ENCODE measurements at regions not wholly inside any gene's neighbourhood (a gene's known extent, or its start where the extent isn't known, plus 50 kb on each side); places are given as distances from the start of the nearest gene placed in this dataset.

- no peak for DNase-seq (ENCODE audit: extremely low spot score)
- TF ChIP-seq CTCF (IDR thresholded peaks at IDR 0.05; ENCODE audit: control extremely low read depth, extremely low read depth, low read depth, missing control alignments), result no peak
- ChIA-PET POLR2A (no interaction called here), CTCF (interaction anchor here (0.8 to 1.3 kb wide), 2 partner anchors 9 kb away, joined by 3 to 5 read pairs; no protein-coding TSS in a partner anchor)
These were observed 442.3 kb downstream of the GPATCH2 start for GRCh38 chr1:217188280-217189237.

DNA sequence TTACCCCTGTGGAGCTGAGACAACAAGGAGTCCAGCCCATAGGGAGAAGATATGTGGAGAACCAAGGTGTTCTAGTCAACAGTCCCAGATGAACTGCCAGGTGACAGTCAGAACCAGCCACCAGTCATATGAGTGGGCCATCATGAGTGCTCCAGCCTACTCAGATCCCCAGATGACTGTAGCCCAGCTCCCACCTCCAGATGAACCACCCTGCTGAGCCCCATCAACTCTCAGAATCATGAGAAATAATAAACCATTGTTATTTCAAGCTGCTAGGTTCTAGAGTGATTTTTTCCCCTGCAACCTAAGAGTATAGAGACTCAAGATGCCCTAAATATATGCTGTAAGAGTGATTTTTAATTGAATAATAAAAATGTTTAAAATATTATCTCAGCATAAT lies 444.2 kb downstream of the GPATCH2 start:
- no peak for TF ChIP-seq CTCF (IDR thresholded peaks at IDR 0.05; ENCODE audit: control extremely low read depth, extremely low read depth, low read depth, missing control alignments)
- ChIA-PET POLR2A (no interaction called here), CTCF (no interaction called here)
- no peak for DNase-seq (ENCODE audit: extremely low spot score)

- ChIA-PET POLR2A (no interaction called here), CTCF (no interaction called here)
- no peak for TF ChIP-seq CTCF (IDR thresholded peaks at IDR 0.05; ENCODE audit: control extremely low read depth, extremely low read depth, low read depth, missing control alignments)
- no peak for DNase-seq (ENCODE audit: extremely low spot score)
These were observed 446.0 kb downstream of the GPATCH2 start for GRCh38 chr1:217184854-217185253.

- no peak for DNase-seq (ENCODE audit: extremely low spot score)
- ChIA-PET CTCF (no interaction called here), POLR2A (no interaction called here)
- no peak for TF ChIP-seq CTCF (IDR thresholded peaks at IDR 0.05; ENCODE audit: control extremely low read depth, extremely low read depth, low read depth, missing control alignments)
These were observed 447.9 kb downstream of the GPATCH2 start for GRCh38 chr1:217182992-217183391.

GRCh38 chr1:217181756-217182155 lies 449.1 kb downstream of the GPATCH2 start:
- CTCF ChIA-PET, result no interaction called here
- DNase-seq (ENCODE audit: extremely low spot score), result no peak
- POLR2A ChIA-PET, result no interaction called here
- TF ChIP-seq CTCF (IDR thresholded peaks at IDR 0.05; ENCODE audit: control extremely low read depth, extremely low read depth, low read depth, missing control alignments), result no peak

GRCh38 chr1:217181176-217181746 lies 449.6 kb downstream of the GPATCH2 start:
- POLR2A ChIA-PET, result no interaction called here
- no peak for TF ChIP-seq CTCF (IDR thresholded peaks at IDR 0.05; ENCODE audit: control extremely low read depth, extremely low read depth, low read depth, missing control alignments)
- CTCF ChIA-PET, result no interaction called here
- DNase-seq (ENCODE audit: extremely low spot score), result no peak

Data from GM10248 (cell line).